ENCODE measurements at regions not wholly inside any gene's neighbourhood (a gene's known extent, or its start where the extent isn't known, plus 50 kb on each side); places are given as distances from the start of the nearest gene placed in this dataset.

DNA sequence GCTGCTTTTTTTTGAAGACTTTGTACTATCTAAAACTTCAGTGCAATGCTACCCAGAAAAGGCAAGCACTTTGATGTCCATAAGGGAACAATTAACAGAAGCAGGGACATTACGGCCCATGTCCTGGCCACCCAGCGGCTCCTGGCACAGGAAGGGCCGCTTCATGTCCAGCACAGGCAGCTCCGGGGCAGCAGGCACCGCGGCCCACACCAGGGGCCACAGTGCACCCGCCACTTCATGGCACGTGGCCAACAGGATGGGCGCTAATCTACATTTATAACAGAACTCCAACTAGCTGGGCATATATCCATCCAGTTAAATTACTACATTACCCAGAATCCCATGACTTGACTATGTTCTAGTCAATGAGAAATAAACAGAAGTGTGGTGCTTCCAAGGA, 198.2 kb upstream of the ID4 start:
- H3K27me3 Mint-ChIP-seq (ENCODE audit: low read depth in 3 of 3): peaks cover 0 to 3% (median 1%) of the 10 kb centered on the region in 3 donors
- no peak overlapping the region for H3K4me3 Mint-ChIP-seq
- H3K27ac Mint-ChIP-seq: no peak overlapping the region
- Histone ChIP-seq H3K9me3 (replicated peaks in 1 of 2; ENCODE audit: control insufficient read depth in 1 of 2, insufficient read depth in 1 of 2, low read length in 2 of 2) (peaks cover 4 to 10% of the 10 kb centered on the region in 2 donors), H3K36me3 (replicated peaks in 1 of 2; ENCODE audit: control insufficient read depth in 1 of 2, insufficient read depth in 2 of 2, low read length in 2 of 2) (no peaks in the 10 kb centered on the region), H3K9ac (ENCODE audit: insufficient read depth, low read length, poor library complexity, severe bottlenecking) (no peak overlapping the region), H3K4me3 (replicated peaks in 1 of 3; ENCODE audit: low read depth in 2 of 3, low read length in 3 of 3) (no peak overlapping the region), H3K4me1 (ENCODE audit: control insufficient read depth in 1 of 2, insufficient read depth in 2 of 2, low read length in 2 of 2) (no peaks in the 10 kb centered on the region), H4K20me1 (ENCODE audit: insufficient read depth, low read length) (no peaks in the 10 kb centered on the region), H2AFZ (ENCODE audit: insufficient read depth, low read depth, low read length, poor library complexity, severe bottlenecking) (no peak overlapping the region), H3K27me3 (ENCODE audit: control insufficient read depth in 2 of 2, insufficient read depth in 2 of 2, low read length in 2 of 2) (no peaks in the 10 kb centered on the region), H3K27ac (ENCODE audit: low read depth in 1 of 2, low read length in 2 of 2) (no peak overlapping the region), H3K79me2 (ENCODE audit: insufficient read depth, low read length) (no peaks in the 10 kb centered on the region), H3K4me2 (replicated peaks; ENCODE audit: extremely low read depth, low read length, poor library complexity, severe bottlenecking) (no peak overlapping the region)
- 100% methylated on average over 6 of the region's 9 CpGs for WGBS (ENCODE audit: insufficient coverage)
- no peaks in the 10 kb centered on the region for H3K36me3 Mint-ChIP-seq
- intact Hi-C loops (cut with micrococcal nuclease): no loop called here
- no peaks in the 10 kb centered on the region for H3K4me1 Mint-ChIP-seq
- no peak for TF ChIP-seq CTCF (IDR thresholded peaks at IDR 0.05)
- DNase-seq: no peak
- H3K9me3 Mint-ChIP-seq: peaks cover 0 to 24% (median 4%) of the 10 kb centered on the region in 7 donors

DNA sequence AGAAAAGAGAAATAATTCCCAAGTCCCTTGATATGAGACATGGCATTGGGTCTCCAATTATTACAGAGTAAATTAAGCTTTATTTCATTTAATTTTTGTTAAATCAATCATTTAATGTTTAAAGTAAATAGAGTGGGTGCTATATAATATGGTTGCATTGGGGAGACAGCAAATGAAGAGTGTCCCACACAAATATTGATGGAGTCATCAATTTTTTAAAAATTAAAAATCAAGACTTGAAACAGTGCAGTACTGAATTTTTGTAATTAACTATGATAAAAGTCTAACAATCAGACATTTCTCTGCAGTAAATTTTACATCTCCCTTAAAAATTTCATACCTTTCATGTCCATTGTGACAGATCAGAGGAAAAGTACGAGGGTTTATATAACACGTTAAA, 193.9 kb upstream of the ID4 start:
- WGBS (ENCODE audit: insufficient coverage): no CpG with 5 or more reads among the region's 2 CpGs
- Histone ChIP-seq H2AFZ (ENCODE audit: insufficient read depth, low read depth, low read length, poor library complexity, severe bottlenecking) (no peak overlapping the region), H3K4me2 (replicated peaks; ENCODE audit: extremely low read depth, low read length, poor library complexity, severe bottlenecking) (no peak overlapping the region), H3K4me3 (replicated peaks in 1 of 3; ENCODE audit: low read depth in 2 of 3, low read length in 3 of 3) (no peak overlapping the region), H3K27ac (ENCODE audit: low read depth in 1 of 2, low read length in 2 of 2) (no peak overlapping the region), H3K4me1 (ENCODE audit: control insufficient read depth in 1 of 2, insufficient read depth in 2 of 2, low read length in 2 of 2) (no peaks in the 10 kb centered on the region), H3K9ac (ENCODE audit: insufficient read depth, low read length, poor library complexity, severe bottlenecking) (no peak overlapping the region), H4K20me1 (ENCODE audit: insufficient read depth, low read length) (no peaks in the 10 kb centered on the region), H3K36me3 (replicated peaks in 1 of 2; ENCODE audit: control insufficient read depth in 1 of 2, insufficient read depth in 2 of 2, low read length in 2 of 2) (no peaks in the 10 kb centered on the region), H3K9me3 (replicated peaks in 1 of 2; ENCODE audit: control insufficient read depth in 1 of 2, insufficient read depth in 1 of 2, low read length in 2 of 2) (peaks cover 4% of the 10 kb centered on the region in 2 donors), H3K27me3 (ENCODE audit: control insufficient read depth in 2 of 2, insufficient read depth in 2 of 2, low read length in 2 of 2) (no peaks in the 10 kb centered on the region), H3K79me2 (ENCODE audit: insufficient read depth, low read length) (no peaks in the 10 kb centered on the region)
- H3K4me1 Mint-ChIP-seq: no peaks in the 10 kb centered on the region
- H3K4me3 Mint-ChIP-seq: no peak overlapping the region
- H3K27ac Mint-ChIP-seq: no peak overlapping the region
- intact Hi-C loops (cut with micrococcal nuclease): no loop called here
- DNase-seq: no peak
- peaks cover 0 to 1% (median 0%) of the 10 kb centered on the region in 3 donors for H3K27me3 Mint-ChIP-seq (ENCODE audit: low read depth in 3 of 3)
- no peak for TF ChIP-seq CTCF (IDR thresholded peaks at IDR 0.05)
- peaks cover 0 to 19% (median 6%) of the 10 kb centered on the region in 7 donors for H3K9me3 Mint-ChIP-seq
- H3K36me3 Mint-ChIP-seq: no peaks in the 10 kb centered on the region

Measured in CD14-positive monocyte (primary cell).